HCT116 (cell line): ENCODE measurements at regions not wholly inside any gene's neighbourhood (a gene's known extent, or its start where the extent isn't known, plus 50 kb on each side); places are given as distances from the start of the nearest gene placed in this dataset.

Experiments used
- ATAC-seq: fragments of 200-7000 bp; cut with Tn5 transposase; 2 replicates; pipeline ENCODE4 v1.9.1; 2020; ENCODE audit warnings: mild to moderate bottlenecking, moderate library complexity
- BruUV-seq: library from RNA; stranded (reverse); fragments of 400-500 nt; replicated peaks from 2 replicates; lab custom pipeline; 2021; lab: Mats Ljungman, UMichigan
- CTCF ChIA-PET: fragments of 300-600 bp; sonication (Branson Sonifier 250); formaldehyde crosslinking; loops from one replicate; lab custom pipeline; 2021; ENCODE audit warnings: antibody characterized with exemption; lab: Charles Lee
- POLR2A ChIA-PET: fragments of 300-600, 350-600 bp; sonication (Branson Sonifier 250); formaldehyde crosslinking; loops from one replicate; lab custom pipeline; 2021; ENCODE audit warnings: antibody characterized with exemption; lab: Charles Lee
- RAD21 ChIA-PET, 2 experiments: fragments of 300-600 bp; sonication (Branson Sonifier 250); formaldehyde crosslinking; loops; one replicate each; lab custom pipeline; 2023; ENCODE audit warnings: low total read pairs in 2 of 2; ENCODE audit not compliant: uncharacterized antibody in 2 of 2, unreplicated experiment in 2 of 2, low non-redundant PET in 1 of 2; lab: Charles Lee
- DNase-seq: peaks from one replicate; pipeline ENCODE4 v3.0.0-alpha.2; 2010; ENCODE audit warnings: low read depth, low spot score
- H2AFZ ChIP-seq: fragments of 200-600 bp; shearing (Covaris generic), sonication (generic); 2 replicates; pipeline ENCODE4 v1.6.1; 2017; ENCODE audit warnings: low read depth, mixed run types, mixed read lengths, antibody characterized with exemption, low read length; ENCODE audit not compliant: poor library complexity, severe bottlenecking
- H3K27ac ChIP-seq: 2 replicates; pipeline ENCODE4 v1.5.1; 2012; ENCODE audit warnings: low read depth, low read length
- H3K27me3 ChIP-seq: fragments of 200-600 bp; sonication (generic); 2 replicates; pipeline ENCODE4 v1.6.1; 2016; ENCODE audit warnings: mixed run types, low read length, mixed read lengths; ENCODE audit not compliant: insufficient read depth
- H3K36me3 ChIP-seq, 2 experiments: fragments of 200-500 bp in 1 of 2; fragments of 200-600 bp in 1 of 2; sonication (Bioruptor generic) in 1 of 2; sonication (generic) in 1 of 2; 2 replicates each; pipeline versions ENCODE4 v1.5.1 to v1.6.1; 2014 to 2016; ENCODE audit warnings: low read length in 2 of 2, inconsistent platforms in 1 of 2, mixed read lengths in 1 of 2, mixed run types in 1 of 2; ENCODE audit not compliant: insufficient read depth in 2 of 2, control insufficient read depth in 1 of 2
- H3K4me1 ChIP-seq, 2 experiments: fragments of 200-600 bp in 1 of 2; sonication (generic) in 1 of 2; 2 replicates each; pipeline versions ENCODE4 v1.5.1 to v1.6.1; 2012 to 2017; ENCODE audit warnings: low read length in 2 of 2, inconsistent platforms in 1 of 2, mild to moderate bottlenecking in 1 of 2, mixed read lengths in 1 of 2, mixed run types in 1 of 2, moderate library complexity in 1 of 2; ENCODE audit not compliant: insufficient read depth in 2 of 2, control insufficient read depth in 1 of 2
- H3K4me2 ChIP-seq: fragments of 200-600 bp; sonication (generic); 2 replicates; pipeline ENCODE4 v1.6.1; 2017; ENCODE audit warnings: mixed run types, low read length, mixed read lengths
- H3K4me3 ChIP-seq, 2 experiments: fragments of 200-600 bp in 1 of 2; sonication (generic) in 1 of 2; replicated peaks in 1 of 2; 2 replicates each; pipeline ENCODE4 v1.5.1; 2011 to 2016; ENCODE audit warnings: low read length in 2 of 2, control low read depth in 1 of 2, low read depth in 1 of 2, mild to moderate bottlenecking in 1 of 2, mixed read lengths in 1 of 2, mixed run types in 1 of 2
- H3K79me2 ChIP-seq: fragments of 200-600 bp; sonication (generic); 2 replicates; pipeline ENCODE4 v1.6.1; 2017; ENCODE audit warnings: mild to moderate bottlenecking, mixed run types, low read length, moderate library complexity, mixed read lengths; ENCODE audit not compliant: insufficient read depth
- H3K9ac ChIP-seq: fragments of 200-600 bp; sonication (generic); 2 replicates; pipeline ENCODE4 v1.6.1; 2016; ENCODE audit warnings: low read length, mixed read lengths
- H3K9me2 ChIP-seq: fragments of 200-600 bp; sonication (generic), shearing (Covaris generic); 2 replicates; pipeline ENCODE4 v1.6.1; 2017; ENCODE audit warnings: mixed run types, mild to moderate bottlenecking, moderate library complexity; ENCODE audit not compliant: insufficient read depth
- H3K9me3 ChIP-seq, 2 experiments: fragments of 200-500 bp in 1 of 2; fragments of 200-600 bp in 1 of 2; sonication (Bioruptor generic) in 1 of 2; sonication (generic) in 1 of 2; 2 replicates each; pipeline ENCODE4 v1.6.1; 2014 to 2017; ENCODE audit warnings: low read length in 2 of 2, mixed read lengths in 2 of 2, inconsistent platforms in 1 of 2, low read depth in 1 of 2, mild to moderate bottlenecking in 1 of 2, mixed run types in 1 of 2, moderate library complexity in 1 of 2; ENCODE audit not compliant: control insufficient read depth in 1 of 2, insufficient read depth in 1 of 2
- H4K20me1 ChIP-seq: fragments of 200-600 bp; sonication (generic), shearing (Covaris generic); 2 replicates; pipeline ENCODE4 v1.6.1; 2017; ENCODE audit warnings: mixed run types, mild to moderate bottlenecking, moderate library complexity; ENCODE audit not compliant: insufficient read depth
- CTCF ChIP-seq, 3 experiments: fragments of 200-600 bp in 1 of 3; sonication (generic) in 1 of 3; IDR thresholded peaks in 2 of 3; conservative IDR thresholded peaks in 1 of 3; 2 replicates each; pipeline ENCODE4 v1.5.1; 2012 to 2017; ENCODE audit warnings: low read depth in 2 of 3, low read length in 2 of 3, antibody characterized with exemption in 1 of 3, borderline replicate concordance in 1 of 3, control low read depth in 1 of 3, mild to moderate bottlenecking in 1 of 3, mixed read lengths in 1 of 3, mixed run types in 1 of 3, moderate library complexity in 1 of 3; ENCODE audit not compliant: insufficient read depth in 1 of 3
- POLR2A ChIP-seq: IDR thresholded peaks from 2 replicates; pipeline ENCODE4 v1.7.0; 2011; ENCODE audit warnings: borderline replicate concordance; ENCODE audit not compliant: insufficient read depth, insufficient read length; ENCODE audit errors: extremely low read depth
- POLR2AphosphoS5 ChIP-seq: IDR thresholded peaks from 2 replicates; pipeline ENCODE4 v1.6.1; 2011; ENCODE audit warnings: mild to moderate bottlenecking, low read depth, low read length, moderate library complexity
- SP1 ChIP-seq: IDR thresholded peaks from 2 replicates; pipeline ENCODE4 v1.6.1; 2012; ENCODE audit warnings: low read depth
- SRF ChIP-seq: IDR thresholded peaks from 2 replicates; pipeline ENCODE4 v1.6.1; 2012; ENCODE audit warnings: low read depth
- TCF7L2 ChIP-seq: IDR thresholded peaks from 2 replicates; pipeline ENCODE4 v1.7.0; 2011; ENCODE audit warnings: borderline replicate concordance, inconsistent platforms; ENCODE audit not compliant: insufficient read depth, insufficient read length; ENCODE audit errors: extremely low read depth
- ZNF274 ChIP-seq: fragments of 200-500 bp; sonication (Bioruptor generic); IDR thresholded peaks from 2 replicates; pipeline ENCODE4 v1.6.1; 2014; ENCODE audit warnings: mild to moderate bottlenecking, low read depth, low read length, inconsistent platforms
- intact Hi-C: fragments of 100-400 bp; cut with micrococcal nuclease; formaldehyde crosslinking; loops from 2 replicates; pipeline ENCODE4 v1.10.0; 2022

- Histone ChIP-seq H3K9me2 (no peaks in the 10 kb centered on the region), H3K4me2 (no peak overlapping the region), H3K36me3 (no peaks in the 10 kb centered on the region), H3K4me3 (no peak overlapping the region), H3K27me3 (no peaks in the 10 kb centered on the region), H2AFZ (no peak overlapping the region), H3K9me3 (no peaks in the 10 kb centered on the region), H3K79me2 (no peaks in the 10 kb centered on the region), H3K9ac (no peak overlapping the region), H3K4me1 (no peaks in the 10 kb centered on the region)
- intact Hi-C loops: no loop called here
- BruUV-seq: no TSS peak
- ChIA-PET POLR2A (no interaction called here), CTCF (no interaction called here)
- no peak for ATAC-seq
- no peak for DNase-seq
- TF ChIP-seq POLR2AphosphoS5: no peak
- no peak for TF ChIP-seq POLR2A
- TF ChIP-seq SRF: no peak
- TF ChIP-seq SP1: no peak
- TF ChIP-seq, all 23 proteins: peak for 0
- H4K20me1 ChIP-seq: no peaks in the 10 kb centered on the region
- no peak overlapping the region for H3K27ac ChIP-seq
- RAD21 ChIA-PET: no interaction called here
These were observed 63.8 kb upstream of the ZC3H15 start for GRCh38 chr2:186422226-186422625.

DNA sequence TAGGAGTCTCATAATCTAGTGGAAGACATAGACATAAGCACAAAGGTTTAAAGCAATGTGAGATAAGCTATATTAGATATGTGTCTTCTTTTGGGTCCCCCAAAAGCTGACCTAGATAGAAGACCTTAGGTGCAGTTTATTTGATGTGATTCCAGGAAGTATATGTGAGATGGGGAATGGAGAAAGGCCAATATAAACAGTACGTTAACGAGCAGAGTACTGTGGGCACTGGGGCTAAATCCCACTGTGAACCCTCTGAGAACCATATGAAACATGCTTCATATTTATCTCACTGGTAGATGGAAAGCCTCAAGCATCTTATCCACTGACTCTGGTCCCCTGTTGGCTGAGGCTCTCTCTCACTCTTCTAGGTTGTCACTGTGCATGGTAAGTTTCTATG is 62.6 kb upstream of the ZC3H15 start:
- ChIA-PET RAD21 (no interaction called here), POLR2A (no interaction called here), CTCF (no interaction called here)

More for the DNA sequence above, 62.6 kb upstream of the ZC3H15 start:
- no TSS peak for BruUV-seq
- intact Hi-C loops: no loop called here
- H2AFZ ChIP-seq: no peak overlapping the region
- no peak overlapping the region for H3K4me3 ChIP-seq
- H3K36me3 ChIP-seq: no peaks in the 10 kb centered on the region
- H4K20me1 ChIP-seq: no peaks in the 10 kb centered on the region
- H3K27ac ChIP-seq: no peak overlapping the region
- ATAC-seq: no peak
- H3K9ac ChIP-seq: no peak overlapping the region
- H3K27me3 ChIP-seq: no peaks in the 10 kb centered on the region
- no peak overlapping the region for H3K4me2 ChIP-seq
- no peaks in the 10 kb centered on the region for H3K4me1 ChIP-seq
- TF ChIP-seq POLR2A: no peak
- TF ChIP-seq POLR2AphosphoS5: no peak
- TF ChIP-seq SRF: no peak
- TF ChIP-seq ZNF274: no peak
- TF ChIP-seq TCF7L2: no peak
- TF ChIP-seq CTCF (IDR thresholded peaks at IDR 0.05 in 2 of 3, conservative IDR thresholded peaks at IDR 0.05 in 1 of 3; ENCODE audit: borderline replicate concordance in 1 of 3, insufficient read depth in 1 of 3, low read depth in 2 of 3, low read length in 2 of 3): no peak
- no peaks in the 10 kb centered on the region for H3K9me2 ChIP-seq
- no peaks in the 10 kb centered on the region for H3K79me2 ChIP-seq
- no peak for DNase-seq
- no peaks in the 10 kb centered on the region for H3K9me3 ChIP-seq
